COLO668 (cell line): ENCODE measurements at regions not wholly inside any gene's neighbourhood (a gene's known extent, or its start where the extent isn't known, plus 50 kb on each side); places are given as distances from the start of the nearest gene placed in this dataset.

Experiments
- DNase-seq: peaks from one replicate; lab custom pipeline; 2025; ENCODE audit not compliant: unreplicated experiment; lab: John Stamatoyannopoulos, UW

GRCh38 chr4:129167640-129168260 is 71.8 kb downstream of the C4orf33 start:
- DNase-seq: no peak

GRCh38 chr4:129172181-129172580 is 76.2 kb downstream of the C4orf33 start:
- no peak for DNase-seq

GRCh38 chr4:129176864-129177263 is 80.9 kb downstream of the C4orf33 start:
- no peak for DNase-seq

- no peak for DNase-seq
Observed at GRCh38 chr4:129179276-129179675, 83.3 kb downstream of the C4orf33 start.

GRCh38 chr4:129189630-129190029 is 93.7 kb downstream of the C4orf33 start:
- DNase-seq: no peak

GRCh38 chr4:129193357-129194100 is 97.6 kb downstream of the C4orf33 start:
- DNase-seq: no peak

- DNase-seq: no peak
Observed at GRCh38 chr4:129208481-129208880, 112.5 kb downstream of the C4orf33 start.

GRCh38 chr4:129213692-129214091 is 117.7 kb downstream of the C4orf33 start:
- no peak for DNase-seq

GRCh38 chr4:129218360-129218759 is 122.4 kb downstream of the C4orf33 start:
- DNase-seq: peak; percentile 43

GRCh38 chr4:129218897-129219296 is 122.9 kb downstream of the C4orf33 start:
- no peak for DNase-seq

GRCh38 chr4:129220254-129220653 is 124.3 kb downstream of the C4orf33 start:
- no peak for DNase-seq

GRCh38 chr4:129223945-129224344 is 128.0 kb downstream of the C4orf33 start:
- no peak for DNase-seq

- DNase-seq: no peak
Observed at GRCh38 chr4:129230846-129231245, 134.9 kb downstream of the C4orf33 start.

- no peak for DNase-seq
Observed at GRCh38 chr4:129231945-129232588, 136.1 kb downstream of the C4orf33 start.

GRCh38 chr4:129232589-129233337 is 136.8 kb downstream of the C4orf33 start:
- no peak for DNase-seq

- DNase-seq: no peak
Observed at GRCh38 chr4:129233691-129234090, 137.7 kb downstream of the C4orf33 start.

- no peak for DNase-seq
Observed at GRCh38 chr4:129236351-129236750, 140.4 kb downstream of the C4orf33 start.

GRCh38 chr4:129239088-129239487 is 143.1 kb downstream of the C4orf33 start:
- no peak for DNase-seq

GRCh38 chr4:129240816-129241215 is 144.9 kb downstream of the C4orf33 start:
- DNase-seq: peak; percentile 87

GRCh38 chr4:129246145-129246544 is 150.2 kb downstream of the C4orf33 start:
- no peak for DNase-seq

GRCh38 chr4:129246910-129247461 is 151.0 kb downstream of the C4orf33 start:
- peak; percentile 75 for DNase-seq
